ENCODE measurements at regions not wholly inside any gene's neighbourhood (a gene's known extent, or its start where the extent isn't known, plus 50 kb on each side); places are given as distances from the start of the nearest gene placed in this dataset.

GRCh38 chr1:175864625-175865024 is 121.2 kb upstream of the TNR start:
- DNase-seq = no peak

- DNase-seq = no peak
These were observed 120.8 kb upstream of the TNR start for GRCh38 chr1:175864183-175864582.

- no peak for DNase-seq
These were observed 120.1 kb upstream of the TNR start for GRCh38 chr1:175863299-175864050.

GRCh38 chr1:175862408-175862807 is 119.0 kb upstream of the TNR start:
- DNase-seq = no peak

GRCh38 chr1:175861626-175862367 is 118.4 kb upstream of the TNR start:
- DNase-seq = no peak

GRCh38 chr1:175857756-175858155 is 114.4 kb upstream of the TNR start:
- DNase-seq = no peak

- DNase-seq = no peak
These were observed 110.3 kb upstream of the TNR start for GRCh38 chr1:175853681-175854080.

- no peak for DNase-seq
These were observed 108.4 kb upstream of the TNR start for GRCh38 chr1:175851749-175852148.

- no peak for DNase-seq
These were observed 104.9 kb upstream of the TNR start for GRCh38 chr1:175848329-175848728.

- no peak for DNase-seq
These were observed 102.6 kb upstream of the TNR start for GRCh38 chr1:175845985-175846384.

GRCh38 chr1:175845338-175845737 is 101.9 kb upstream of the TNR start:
- DNase-seq = no peak

GRCh38 chr1:175844877-175845276 is 101.5 kb upstream of the TNR start:
- no peak for DNase-seq

- DNase-seq = no peak
These were observed 99.2 kb upstream of the TNR start for GRCh38 chr1:175842550-175842949.

- no peak for DNase-seq
These were observed 98.4 kb upstream of the TNR start for GRCh38 chr1:175841738-175842187.

- no peak for DNase-seq
These were observed 97.4 kb upstream of the TNR start for GRCh38 chr1:175840787-175841186.

- no peak for DNase-seq
These were observed 96.6 kb upstream of the TNR start for GRCh38 chr1:175839779-175840669.

GRCh38 chr1:175834597-175834996 is 91.2 kb upstream of the TNR start:
- DNase-seq = no peak

GRCh38 chr1:175833951-175834350 is 90.6 kb upstream of the TNR start:
- no peak for DNase-seq

- DNase-seq = no peak
These were observed 90.1 kb upstream of the TNR start for GRCh38 chr1:175833502-175833901.

- DNase-seq = no peak
These were observed 87.1 kb upstream of the TNR start for GRCh38 chr1:175830500-175830899.

GRCh38 chr1:175829845-175830244 is 86.5 kb upstream of the TNR start:
- no peak for DNase-seq

- no peak for DNase-seq
These were observed 83.3 kb upstream of the TNR start for GRCh38 chr1:175826705-175827104.

GRCh38 chr1:175824079-175824478 is 80.7 kb upstream of the TNR start:
- DNase-seq = no peak

Data from activated CD8-positive, alpha-beta memory T cell treated with anti-CD3 and anti-CD28 coated beads for 24 hours (primary cell).